Right forelimb (tissue), 1 donor: ENCODE measurements at regions not wholly inside any gene's neighbourhood (a gene's known extent, or its start where the extent isn't known, plus 50 kb on each side); places are given as distances from the start of the nearest gene placed in this dataset.
"Not testable (repeated sequence)": the region's sequence is repeated elsewhere in the genome, so short reads cannot be mapped to it uniquely, and the experiment has no call there.

Experiments
- DNase-seq: peaks from one replicate; pipeline ENCODE4 v3.0.0-alpha.2; 2018

DNA sequence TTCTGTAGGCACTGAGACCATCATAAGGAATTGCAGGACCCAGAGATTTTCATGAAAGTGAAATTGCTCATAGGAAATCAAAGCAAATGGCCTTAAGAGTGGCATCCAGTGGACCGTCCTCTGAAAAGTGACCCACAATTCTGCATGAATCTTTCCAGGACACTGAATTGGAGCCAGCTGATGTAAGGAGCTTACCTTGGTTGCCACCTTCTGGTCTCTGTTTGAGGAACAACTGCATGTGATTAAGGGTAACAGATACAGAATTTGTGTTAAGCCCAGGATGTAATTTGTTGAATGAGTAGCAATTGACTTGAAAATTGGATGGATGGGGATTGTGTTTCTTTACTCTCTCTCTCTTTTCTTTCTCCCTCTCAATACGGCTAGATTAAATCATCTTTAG is 49.9 kb upstream of the GAS1 start:
- no peak for DNase-seq

DNA sequence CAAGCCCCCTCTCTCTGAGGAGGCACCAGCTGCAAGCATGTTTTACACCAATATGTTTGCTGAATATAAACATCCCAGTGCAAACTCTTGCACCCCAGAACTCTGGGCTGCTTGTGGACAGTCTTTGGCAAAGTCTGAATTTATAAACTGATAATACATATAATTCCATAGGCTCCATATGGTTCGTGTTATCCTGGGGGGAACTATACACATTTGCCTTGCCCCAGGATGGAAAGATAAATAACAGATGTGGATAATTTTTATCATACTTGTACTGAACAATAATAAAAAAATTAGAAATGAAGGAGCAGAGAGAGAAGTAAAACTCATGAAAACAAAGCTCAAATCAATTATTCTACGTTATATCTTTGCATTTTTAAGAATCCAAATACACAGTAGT is 50.6 kb upstream of the GAS1 start:
- DNase-seq: no peak

DNA sequence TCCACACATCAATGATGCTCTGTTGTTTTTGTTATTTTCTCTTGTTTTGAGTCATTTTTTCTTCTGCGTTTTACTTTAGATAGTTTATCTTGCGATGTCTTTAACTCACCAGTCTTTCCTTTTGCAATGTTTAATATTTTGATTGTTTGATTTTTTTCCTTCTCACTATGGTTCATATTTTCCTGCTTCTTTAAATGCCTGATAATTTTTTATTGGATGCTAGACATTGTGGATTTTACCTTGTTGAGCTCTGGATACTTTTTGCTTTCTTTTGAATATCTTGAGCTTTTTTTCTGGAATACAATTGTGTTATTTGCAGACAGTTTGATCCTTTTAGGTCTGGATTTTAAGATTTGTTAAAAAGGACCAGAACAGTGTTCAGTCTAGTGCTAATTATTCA is 55.2 kb upstream of the GAS1 start:
- DNase-seq: no peak

- no peak for DNase-seq
Measured at GRCh38 chr9:87004016-87004415, 56.7 kb upstream of the GAS1 start.

DNA sequence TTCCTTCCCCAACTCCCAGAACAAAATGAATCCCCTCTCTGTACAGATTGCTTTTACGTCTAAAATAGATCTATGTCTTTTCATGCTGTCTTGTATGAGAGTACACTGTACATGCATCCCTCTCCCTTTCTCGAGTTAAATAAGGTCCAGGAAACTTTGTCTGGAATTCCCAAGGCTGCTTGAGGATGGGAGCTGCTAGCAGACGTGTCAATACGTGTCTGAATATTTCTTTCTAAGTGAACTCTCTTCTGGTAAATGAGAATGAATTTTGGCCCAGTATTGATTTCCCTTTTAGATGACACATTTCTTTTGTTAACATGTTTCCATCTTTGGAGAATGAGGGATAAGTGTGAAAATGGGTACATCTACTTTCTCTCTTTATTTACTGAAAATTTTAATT is 59.6 kb upstream of the GAS1 start:
- DNase-seq: no peak

- DNase-seq: no peak
Measured at GRCh38 chr9:87007711-87008366, 60.5 kb upstream of the GAS1 start.

DNA sequence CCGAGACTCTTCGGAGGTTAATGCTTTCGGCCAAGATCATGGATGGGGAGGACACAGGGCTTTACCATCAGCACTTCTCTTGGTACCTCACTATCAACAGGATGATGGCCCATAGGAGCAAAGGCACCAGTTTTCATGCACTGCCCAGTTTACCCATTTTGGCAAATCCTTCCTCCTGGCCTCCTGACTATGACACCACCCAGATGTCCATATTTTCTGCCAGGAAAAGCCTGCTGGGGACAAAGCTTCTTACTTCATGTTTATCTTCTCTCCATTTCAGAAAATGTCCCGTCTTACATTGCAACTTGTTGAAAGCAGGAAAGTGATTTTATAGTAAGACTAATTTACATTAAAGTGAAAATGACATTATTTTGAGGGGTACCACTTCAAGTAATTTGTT is 61.4 kb upstream of the GAS1 start:
- DNase-seq: no peak

- DNase-seq: no peak
Measured at GRCh38 chr9:87010626-87011025, 63.3 kb upstream of the GAS1 start.

GRCh38 chr9:87011551-87011950 is 64.2 kb upstream of the GAS1 start:
- no peak for DNase-seq

GRCh38 chr9:87013490-87013889 is 66.2 kb upstream of the GAS1 start:
- DNase-seq: no peak

DNA sequence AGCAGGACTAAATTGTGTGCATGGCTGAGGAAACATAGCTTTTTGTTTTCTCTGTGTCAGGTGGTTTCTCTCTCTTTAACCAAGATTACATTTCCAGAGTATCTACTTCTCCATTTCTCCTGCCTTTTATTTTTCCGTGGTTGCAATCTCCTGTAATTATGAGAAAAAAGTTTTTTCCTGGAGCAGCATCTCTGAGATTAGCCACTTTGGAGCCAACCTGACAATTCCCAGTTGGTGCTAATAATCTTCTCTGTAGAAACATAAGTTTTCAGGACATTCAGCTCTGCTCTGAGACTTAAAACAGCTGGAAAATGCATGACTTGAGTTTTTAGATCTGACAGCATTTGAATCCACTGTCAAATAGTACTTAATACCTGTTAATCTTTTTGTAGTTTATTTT is 67.1 kb upstream of the GAS1 start:
- no peak for DNase-seq

GRCh38 chr9:87016681-87017080 is 69.4 kb upstream of the GAS1 start:
- DNase-seq: no peak

- no peak for DNase-seq
Measured at GRCh38 chr9:87020169-87020950, 73.1 kb upstream of the GAS1 start.

DNA sequence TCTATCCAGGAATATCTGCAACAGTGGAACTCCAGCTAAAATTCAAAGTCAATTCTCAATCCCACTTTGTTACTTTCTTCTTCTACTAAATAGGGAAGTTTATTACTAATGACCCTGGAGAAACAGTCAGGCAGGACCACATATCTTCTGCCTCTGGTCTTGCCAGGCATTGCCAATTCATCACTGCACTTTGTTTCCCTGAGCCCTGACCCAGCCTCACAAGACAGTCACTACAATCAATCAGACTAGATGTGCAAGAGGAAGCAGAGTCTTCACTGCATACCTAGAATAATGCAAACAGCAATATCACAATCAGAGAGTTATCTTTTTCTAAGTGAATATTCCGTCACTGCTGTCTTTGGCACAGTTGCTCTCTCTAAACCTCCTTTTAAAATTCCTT is 74.9 kb upstream of the GAS1 start:
- DNase-seq: no peak

GRCh38 chr9:87026204-87026603 is 78.9 kb upstream of the GAS1 start:
- DNase-seq: no peak

GRCh38 chr9:87028836-87029235 is 81.5 kb upstream of the GAS1 start:
- DNase-seq: not testable (repeated sequence)

GRCh38 chr9:87029905-87030304 is 82.6 kb upstream of the GAS1 start:
- DNase-seq: no peak

DNA sequence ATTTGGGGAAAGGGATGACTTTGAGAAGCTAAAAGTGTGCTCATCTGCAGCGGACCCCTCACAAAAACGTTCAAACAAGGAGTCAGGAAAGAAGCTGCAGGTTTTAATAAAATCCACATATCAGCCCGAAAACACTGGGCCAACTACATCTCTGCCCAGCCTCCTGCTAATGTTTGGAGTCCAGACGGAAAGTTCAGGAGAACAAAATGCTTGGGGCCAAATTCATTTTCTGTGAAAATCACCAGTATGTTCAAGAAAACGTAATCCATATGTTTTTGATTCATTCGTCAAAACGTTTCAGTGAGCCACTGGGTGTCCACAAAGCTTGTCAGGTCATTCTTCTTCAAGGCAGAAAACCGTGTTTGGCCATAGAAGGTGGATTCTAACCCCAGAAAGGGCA is 87.5 kb upstream of the GAS1 start:
- no peak for DNase-seq

DNA sequence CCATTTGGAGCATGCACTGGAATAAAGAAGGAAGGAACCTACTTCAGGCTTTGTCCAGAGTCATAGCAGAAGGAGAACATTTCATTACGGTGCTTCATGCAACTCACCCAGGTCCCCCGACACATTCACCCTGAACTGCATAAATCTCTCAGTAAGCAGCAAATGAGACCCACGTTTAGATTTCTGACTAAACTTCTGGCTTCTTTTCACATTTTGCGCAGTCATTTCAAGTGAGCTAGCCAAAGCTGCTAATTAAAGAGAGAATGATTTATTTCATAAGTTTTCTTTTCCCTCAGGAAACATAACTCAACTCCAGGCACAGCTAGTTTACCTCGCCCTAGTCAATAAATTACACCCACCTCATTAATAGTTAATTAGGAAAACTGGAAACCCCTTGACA is 88.6 kb upstream of the GAS1 start:
- DNase-seq: no peak

DNA sequence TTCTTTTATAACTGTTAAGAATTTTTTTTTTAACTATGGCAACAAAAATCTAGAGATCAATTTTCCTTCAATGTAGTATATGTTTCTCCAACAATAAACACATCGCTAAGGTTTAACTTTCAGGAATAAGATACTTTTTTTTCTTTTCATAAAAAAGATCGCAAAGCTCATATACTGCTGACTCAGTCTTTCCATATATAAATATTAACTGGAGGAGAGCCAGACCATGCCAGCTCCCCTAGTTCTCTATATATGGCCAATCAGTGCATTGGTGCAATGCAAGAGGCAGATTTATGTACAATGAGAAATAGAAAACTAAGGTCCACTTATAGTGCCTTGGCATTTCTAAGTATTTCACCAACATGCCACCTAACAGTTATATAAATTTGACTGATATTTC is 89.2 kb upstream of the GAS1 start:
- DNase-seq: no peak

GRCh38 chr9:87039809-87040392 is 92.6 kb upstream of the GAS1 start:
- DNase-seq: no peak

- DNase-seq: no peak
Measured at GRCh38 chr9:87040410-87041009, 93.2 kb upstream of the GAS1 start.

DNA sequence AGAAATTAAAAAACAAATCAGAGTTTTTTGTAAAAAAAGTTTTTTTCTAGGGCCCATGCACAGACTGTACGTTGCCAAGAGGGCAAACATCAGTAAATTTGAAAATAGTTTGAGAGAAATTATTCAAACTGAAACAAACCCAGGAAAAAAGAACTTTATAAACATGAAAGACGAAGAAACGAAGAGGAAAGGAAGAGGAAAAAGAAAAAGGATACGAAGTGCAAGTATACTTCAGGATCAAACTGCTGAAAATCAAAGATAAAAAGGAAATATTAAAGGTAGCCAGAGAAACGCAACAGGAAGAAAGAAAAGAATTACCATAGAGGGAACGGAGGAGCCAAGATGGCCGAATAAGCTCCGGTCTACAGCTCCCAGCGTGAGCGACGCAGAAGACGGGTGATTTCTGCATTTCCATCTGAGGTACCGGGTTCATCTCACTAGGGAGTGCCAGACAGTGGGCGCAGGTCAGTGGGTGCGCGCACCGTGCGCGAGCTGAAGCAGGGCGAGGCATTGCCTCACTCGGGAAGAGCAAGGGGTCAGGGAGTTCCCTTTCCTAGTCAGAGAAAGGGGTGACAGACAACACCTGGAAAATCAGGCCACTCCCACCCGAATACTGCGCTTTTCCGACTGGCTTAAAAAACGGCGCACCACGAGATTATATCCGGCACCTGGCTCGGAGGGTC is 94.4 kb upstream of the GAS1 start:
- DNase-seq: not testable (repeated sequence)
